NB4 (cell line): ENCODE measurements at regions not wholly inside any gene's neighbourhood (a gene's known extent, or its start where the extent isn't known, plus 50 kb on each side); places are given as distances from the start of the nearest gene placed in this dataset.

ENCODE experiments used
- CTCF ChIP-seq: IDR thresholded peaks from one replicate; pipeline ENCODE4 v1.5.1; 2012; ENCODE audit warnings: low read depth, low read length
- POLR2A ChIP-seq: IDR thresholded peaks from 2 replicates; pipeline ENCODE4 v1.6.1; 2011; ENCODE audit warnings: mild to moderate bottlenecking; ENCODE audit not compliant: insufficient read length; ENCODE audit errors: extremely low read depth
- TF ChIP-seq, protein P1 (sequence below): IDR thresholded peaks from 2 replicates; pipeline ENCODE4 v1.6.1; 2011; ENCODE audit warnings: low read depth, low read length

- TF ChIP-seq CTCF: no peak
- TF ChIP-seq POLR2A: no peak
- TF ChIP-seq, protein P1, sequence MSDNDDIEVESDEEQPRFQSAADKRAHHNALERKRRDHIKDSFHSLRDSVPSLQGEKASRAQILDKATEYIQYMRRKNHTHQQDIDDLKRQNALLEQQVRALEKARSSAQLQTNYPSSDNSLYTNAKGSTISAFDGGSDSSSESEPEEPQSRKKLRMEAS: no peak
Measured at GRCh38 chr5:73370640-73371583, 77.7 kb downstream of the FOXD1 start.
